H1 (cell line): ENCODE measurements at regions not wholly inside any gene's neighbourhood (a gene's known extent, or its start where the extent isn't known, plus 50 kb on each side); places are given as distances from the start of the nearest gene placed in this dataset.

ENCODE experiments used
- BACH1 ChIP-seq: IDR thresholded peaks from 2 replicates; pipeline ENCODE4 v1.6.1; 2012; ENCODE audit warnings: low read length, improper control_type of control experiment
- CBX8 ChIP-seq: fragments of 300-800, 300-1000 bp; sonication (generic); IDR thresholded peaks from 2 replicates; pipeline ENCODE4 v1.7.1; 2016; ENCODE audit warnings: low read depth, low read length, borderline replicate concordance
- CHD7 ChIP-seq: fragments of 300-600 bp; sonication (generic); IDR thresholded peaks from 2 replicates; pipeline ENCODE4 v1.7.1; 2012; ENCODE audit warnings: low read length, moderate library complexity, mild to moderate bottlenecking, inconsistent platforms; ENCODE audit not compliant: insufficient replicate concordance
- CTBP2 ChIP-seq: IDR thresholded peaks from 2 replicates; pipeline ENCODE4 v1.7.0; 2011; ENCODE audit warnings: borderline replicate concordance, mild to moderate bottlenecking, moderate library complexity, mixed read lengths, low read length; ENCODE audit not compliant: insufficient read depth, insufficient read length
- EP300 ChIP-seq, 2 experiments: IDR thresholded peaks; 1 replicate in 1 of 2; 2 replicates in 1 of 2; pipeline ENCODE4 v1.6.1; 2011 to 2012; ENCODE audit warnings: low read depth in 2 of 2, low read length in 2 of 2, mild to moderate bottlenecking in 2 of 2, borderline replicate concordance in 1 of 2, inconsistent platforms in 1 of 2, moderate library complexity in 1 of 2
- HDAC2 ChIP-seq, 2 experiments: fragments of 300-600 bp in 1 of 2; sonication (generic) in 1 of 2; IDR thresholded peaks; 2 replicates each; pipeline ENCODE4 v1.6.1; 2011 to 2012; ENCODE audit warnings: low read depth in 2 of 2, low read length in 2 of 2, mild to moderate bottlenecking in 2 of 2, moderate library complexity in 2 of 2, borderline replicate concordance in 1 of 2, inconsistent platforms in 1 of 2
- KDM1A ChIP-seq: fragments of 200-600, 300-600 bp; sonication (generic); IDR thresholded peaks from 2 replicates; pipeline ENCODE4 v1.7.1; 2016; ENCODE audit warnings: mild to moderate bottlenecking, low read length, borderline replicate concordance

- TF ChIP-seq CHD7: no peak
- no peak for TF ChIP-seq EP300 (IDR thresholded peaks at IDR 0.05; ENCODE audit: borderline replicate concordance in 1 of 2, low read depth in 2 of 2, low read length in 2 of 2)
- no peak for TF ChIP-seq CTBP2
- TF ChIP-seq BACH1: no peak
- TF ChIP-seq CBX8: no peak
- no peak for TF ChIP-seq KDM1A
- TF ChIP-seq HDAC2 (IDR thresholded peaks at IDR 0.05; ENCODE audit: borderline replicate concordance in 1 of 2, low read depth in 2 of 2, low read length in 2 of 2): no peak
These were observed 465.3 kb downstream of the REEP3 start (continued) for GRCh38 chr10:63986536-63986935.
